ENCODE measurements at regions not wholly inside any gene's neighbourhood (a gene's known extent, or its start where the extent isn't known, plus 50 kb on each side); places are given as distances from the start of the nearest gene placed in this dataset.

DNA sequence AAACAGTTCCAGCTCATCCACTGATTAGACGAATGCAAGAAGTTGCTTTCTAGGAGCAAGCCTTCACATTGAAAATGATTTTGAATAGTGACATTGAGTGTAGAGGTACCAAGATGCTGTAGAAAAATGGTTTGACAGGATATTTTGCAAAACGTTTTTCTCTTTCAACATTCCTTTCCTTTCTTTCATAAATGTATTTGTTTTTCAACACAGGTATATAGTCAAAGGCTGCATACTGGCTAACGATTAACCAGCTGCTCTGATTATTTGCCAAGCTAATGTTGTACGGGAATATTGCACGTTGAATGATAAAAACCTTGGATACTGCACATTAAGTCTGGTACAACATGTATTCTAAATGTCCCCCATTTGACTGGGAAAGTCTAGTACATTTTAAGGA lies 78.8 kb upstream of the TENT5A start:
- Histone ChIP-seq H3K9me3 (peaks cover 0 to 3% (median 0%) of the 10 kb centered on the region in 4 donors), H3K36me3 (no peaks in the 10 kb centered on the region), H3K4me1 (no peaks in the 10 kb centered on the region), H3K27me3 (no peaks in the 10 kb centered on the region), H3K27ac (no peak overlapping the region), H3K4me3 (no peak overlapping the region)
- 51 to 58% methylated on average over 5 of the region's 5 CpGs for WGBS, 2 donors
- no peak for ATAC-seq (ENCODE audit: low FRiP score in 2 of 2)
- DNase-seq = no peak
- TF ChIP-seq POLR2A (IDR thresholded peaks at IDR 0.05) (no peak), EP300 (IDR thresholded peaks at IDR 0.05) (no peak), POLR2AphosphoS5 (IDR thresholded peaks at IDR 0.05) (no peak)
- TF ChIP-seq, protein P1, sequence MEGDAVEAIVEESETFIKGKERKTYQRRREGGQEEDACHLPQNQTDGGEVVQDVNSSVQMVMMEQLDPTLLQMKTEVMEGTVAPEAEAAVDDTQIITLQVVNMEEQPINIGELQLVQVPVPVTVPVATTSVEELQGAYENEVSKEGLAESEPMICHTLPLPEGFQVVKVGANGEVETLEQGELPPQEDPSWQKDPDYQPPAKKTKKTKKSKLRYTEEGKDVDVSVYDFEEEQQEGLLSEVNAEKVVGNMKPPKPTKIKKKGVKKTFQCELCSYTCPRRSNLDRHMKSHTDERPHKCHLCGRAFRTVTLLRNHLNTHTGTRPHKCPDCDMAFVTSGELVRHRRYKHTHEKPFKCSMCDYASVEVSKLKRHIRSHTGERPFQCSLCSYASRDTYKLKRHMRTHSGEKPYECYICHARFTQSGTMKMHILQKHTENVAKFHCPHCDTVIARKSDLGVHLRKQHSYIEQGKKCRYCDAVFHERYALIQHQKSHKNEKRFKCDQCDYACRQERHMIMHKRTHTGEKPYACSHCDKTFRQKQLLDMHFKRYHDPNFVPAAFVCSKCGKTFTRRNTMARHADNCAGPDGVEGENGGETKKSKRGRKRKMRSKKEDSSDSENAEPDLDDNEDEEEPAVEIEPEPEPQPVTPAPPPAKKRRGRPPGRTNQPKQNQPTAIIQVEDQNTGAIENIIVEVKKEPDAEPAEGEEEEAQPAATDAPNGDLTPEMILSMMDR (IDR thresholded peaks at IDR 0.05) = no peak

DNA sequence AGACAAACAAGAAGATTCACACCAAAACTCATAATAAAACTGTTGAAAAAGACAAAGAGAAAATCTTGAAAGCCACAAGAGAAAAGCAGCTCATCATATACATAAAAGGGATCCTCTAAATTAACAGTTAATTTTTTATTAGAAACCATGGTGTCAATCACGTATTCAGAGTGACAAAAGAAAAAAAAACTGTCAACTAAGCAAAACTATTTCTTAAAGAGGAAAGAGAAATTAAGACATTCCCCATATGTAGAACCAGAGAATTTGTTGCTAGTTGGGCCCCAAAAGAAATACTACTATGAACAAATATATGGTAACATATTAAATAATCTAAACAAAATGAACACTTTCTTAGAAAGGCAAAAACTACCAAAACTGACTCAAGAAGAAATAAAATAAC lies 74.3 kb upstream of the TENT5A start:
- H3K9me3 ChIP-seq = peaks cover 0 to 4% (median 0%) of the 10 kb centered on the region in 4 donors
- no peak overlapping the region for H3K27ac ChIP-seq
- WGBS, 2 donors = 32 to 50% methylated on average over 1 of the region's 1 CpG
- TF ChIP-seq POLR2AphosphoS5 (IDR thresholded peaks at IDR 0.05) (no peak), EP300 (IDR thresholded peaks at IDR 0.05) (no peak), POLR2A (IDR thresholded peaks at IDR 0.05) (no peak)
- TF ChIP-seq, protein P1 (IDR thresholded peaks at IDR 0.05) = no peak
- H3K4me3 ChIP-seq = no peak overlapping the region
- no peak for ATAC-seq (ENCODE audit: low FRiP score in 2 of 2)
- H3K4me1 ChIP-seq = no peaks in the 10 kb centered on the region
- H3K36me3 ChIP-seq = no peaks in the 10 kb centered on the region
- no peaks in the 10 kb centered on the region for H3K27me3 ChIP-seq
- no peak for DNase-seq

DNA sequence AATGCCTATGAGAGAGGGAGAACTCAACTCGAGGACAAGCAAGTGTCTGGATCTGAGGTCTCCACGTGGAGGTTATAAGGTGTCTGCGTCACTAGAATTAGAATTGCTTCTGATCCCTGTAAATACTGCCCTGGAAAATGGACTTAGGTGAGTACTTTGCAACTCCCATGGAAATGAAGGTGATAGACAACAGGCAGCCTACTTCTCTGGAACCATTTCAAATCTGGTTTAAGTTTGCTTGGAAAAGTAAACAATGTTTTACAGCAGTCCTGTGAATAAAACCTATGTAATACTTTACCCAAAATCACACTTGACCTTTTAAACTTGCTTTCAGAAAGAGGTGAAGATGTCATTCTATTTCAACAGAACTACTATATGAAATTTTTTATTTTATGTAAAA lies 70.1 kb upstream of the TENT5A start:
- WGBS, 2 donors = 77 to 82% methylated on average over 3 of the region's 3 CpGs
- H3K4me3 ChIP-seq = no peak overlapping the region
- H3K4me1 ChIP-seq = no peaks in the 10 kb centered on the region
- H3K36me3 ChIP-seq = no peaks in the 10 kb centered on the region
- no peaks in the 10 kb centered on the region for H3K27me3 ChIP-seq
- ATAC-seq (ENCODE audit: low FRiP score in 2 of 2) (no peak), DNase-seq (no peak)
- H3K27ac ChIP-seq = no peak overlapping the region
- peaks cover 0 to 4% (median 0%) of the 10 kb centered on the region in 4 donors for H3K9me3 ChIP-seq
- TF ChIP-seq, protein P1 (IDR thresholded peaks at IDR 0.05) = no peak
- no peak for TF ChIP-seq POLR2A (IDR thresholded peaks at IDR 0.05)
- TF ChIP-seq EP300 (IDR thresholded peaks at IDR 0.05) = no peak
- no peak for TF ChIP-seq POLR2AphosphoS5 (IDR thresholded peaks at IDR 0.05)

DNA sequence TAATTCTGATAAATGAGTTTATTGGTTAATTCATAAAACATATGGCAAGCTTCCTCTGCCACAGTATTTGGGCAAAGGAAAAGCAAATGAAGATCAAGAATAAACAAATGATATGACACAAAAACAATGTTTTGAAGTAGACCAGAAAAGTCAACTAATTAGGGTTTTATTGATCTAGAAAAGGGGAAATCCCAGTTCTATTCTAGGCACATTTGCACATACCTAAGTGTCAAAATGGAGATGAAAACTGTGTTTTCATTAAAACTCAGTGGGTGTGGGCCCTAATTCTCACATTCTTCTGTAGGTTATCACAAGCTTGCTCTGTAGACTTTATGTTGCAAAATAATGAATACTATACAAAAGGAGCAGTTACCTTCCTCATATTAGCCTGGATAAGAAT lies 69.0 kb upstream of the TENT5A start:
- TF ChIP-seq POLR2AphosphoS5 (IDR thresholded peaks at IDR 0.05) (no peak), EP300 (IDR thresholded peaks at IDR 0.05) (no peak), POLR2A (IDR thresholded peaks at IDR 0.05) (no peak)
- TF ChIP-seq, protein P1 (IDR thresholded peaks at IDR 0.05) = no peak
- H3K9me3 ChIP-seq = peaks cover 0 to 3% (median 0%) of the 10 kb centered on the region in 4 donors
- ATAC-seq (ENCODE audit: low FRiP score in 2 of 2) (no peak), DNase-seq (no peak)
- no peaks in the 10 kb centered on the region for H3K36me3 ChIP-seq
- no peak overlapping the region for H3K27ac ChIP-seq
- H3K4me3 ChIP-seq = no peak overlapping the region
- H3K4me1 ChIP-seq = no peaks in the 10 kb centered on the region
- no peaks in the 10 kb centered on the region for H3K27me3 ChIP-seq

DNA sequence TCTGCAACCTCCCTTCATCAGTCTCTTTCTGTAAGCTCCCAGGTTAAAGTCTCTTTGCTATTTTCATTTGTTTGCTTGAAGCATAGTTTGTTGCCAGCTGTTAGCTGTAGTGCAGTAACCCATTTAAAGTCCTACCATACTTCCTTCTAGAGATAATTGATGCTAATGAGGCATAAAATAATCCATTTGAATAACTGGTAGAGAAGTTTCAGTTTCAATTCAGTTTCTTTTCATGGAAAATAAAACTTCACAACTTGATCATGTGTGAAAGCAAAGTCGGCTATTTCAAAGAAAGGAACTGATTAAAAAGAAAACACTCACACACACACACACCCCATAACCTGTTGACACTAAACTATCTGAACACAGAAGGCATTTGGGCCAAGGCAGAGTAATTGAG lies 68.5 kb upstream of the TENT5A start:
- Histone ChIP-seq H3K4me3 (no peak overlapping the region), H3K36me3 (no peaks in the 10 kb centered on the region), H3K4me1 (no peaks in the 10 kb centered on the region), H3K27me3 (no peaks in the 10 kb centered on the region), H3K9me3 (no peaks in the 10 kb centered on the region), H3K27ac (no peak overlapping the region)
- TF ChIP-seq POLR2A (IDR thresholded peaks at IDR 0.05) (no peak), EP300 (IDR thresholded peaks at IDR 0.05) (no peak), POLR2AphosphoS5 (IDR thresholded peaks at IDR 0.05) (no peak)
- TF ChIP-seq, protein P1 (IDR thresholded peaks at IDR 0.05) = no peak
- ATAC-seq (ENCODE audit: low FRiP score in 2 of 2) (no peak), DNase-seq (no peak)
- WGBS, 2 donors = 27 to 32% methylated on average over 1 of the region's 1 CpG

Measured in upper lobe of left lung (tissue), 6 donors.